ENCODE measurements at regions not wholly inside any gene's neighbourhood (a gene's known extent, or its start where the extent isn't known, plus 50 kb on each side); places are given as distances from the start of the nearest gene placed in this dataset.

GRCh38 chr5:2998106-2998505, 246.6 kb upstream of the IRX2 start:
- H3K4me3 ChIP-seq (ENCODE audit: low read depth, low read length) = no peak overlapping the region
- POLR2A ChIA-PET = no interaction called here
- no peaks in the 10 kb centered on the region for H3K27me3 ChIP-seq (ENCODE audit: control insufficient read depth, insufficient read depth, low read length)
- no peak for DNase-seq (ENCODE audit: low read depth)
- no peaks in the 10 kb centered on the region for H3K36me3 ChIP-seq (ENCODE audit: control insufficient read depth, insufficient read depth, low read length)
- CTCF ChIA-PET = no interaction called here
- no peak for TF ChIP-seq CTCF (IDR thresholded peaks at IDR 0.05; ENCODE audit: insufficient read depth, low read depth, low read length)

GRCh38 chr5:2997179-2997578, 245.7 kb upstream of the IRX2 start:
- ChIA-PET POLR2A (no interaction called here), CTCF (no interaction called here)
- no peak overlapping the region for H3K4me3 ChIP-seq (ENCODE audit: low read depth, low read length)

GRCh38 chr5:2996687-2997086, 245.2 kb upstream of the IRX2 start:
- CTCF ChIA-PET = no interaction called here
- POLR2A ChIA-PET = no interaction called here
- H3K4me3 ChIP-seq (ENCODE audit: low read depth, low read length) = no peak overlapping the region
- H3K36me3 ChIP-seq (ENCODE audit: control insufficient read depth, insufficient read depth, low read length) = no peaks in the 10 kb centered on the region
- DNase-seq (ENCODE audit: low read depth) = no peak
- no peak for TF ChIP-seq CTCF (IDR thresholded peaks at IDR 0.05; ENCODE audit: insufficient read depth, low read depth, low read length)
- no peaks in the 10 kb centered on the region for H3K27me3 ChIP-seq (ENCODE audit: control insufficient read depth, insufficient read depth, low read length)

More at GRCh38 chr5:2997179-2997578, 245.7 kb upstream of the IRX2 start:
- no peaks in the 10 kb centered on the region for H3K27me3 ChIP-seq (ENCODE audit: control insufficient read depth, insufficient read depth, low read length)
- TF ChIP-seq CTCF (IDR thresholded peaks at IDR 0.05; ENCODE audit: insufficient read depth, low read depth, low read length) = no peak
- no peaks in the 10 kb centered on the region for H3K36me3 ChIP-seq (ENCODE audit: control insufficient read depth, insufficient read depth, low read length)
- DNase-seq (ENCODE audit: low read depth) = no peak

GRCh38 chr5:2996248-2996647, 244.8 kb upstream of the IRX2 start:
- ChIA-PET CTCF (no interaction called here), POLR2A (no interaction called here)
- no peak for TF ChIP-seq CTCF (IDR thresholded peaks at IDR 0.05; ENCODE audit: insufficient read depth, low read depth, low read length)
- no peak for DNase-seq (ENCODE audit: low read depth)
- Histone ChIP-seq H3K27me3 (ENCODE audit: control insufficient read depth, insufficient read depth, low read length) (no peaks in the 10 kb centered on the region), H3K36me3 (ENCODE audit: control insufficient read depth, insufficient read depth, low read length) (no peaks in the 10 kb centered on the region), H3K4me3 (ENCODE audit: low read depth, low read length) (no peak overlapping the region)

- ChIA-PET CTCF (no interaction called here), POLR2A (no interaction called here)
- Histone ChIP-seq H3K4me3 (ENCODE audit: low read depth, low read length) (no peak overlapping the region), H3K36me3 (ENCODE audit: control insufficient read depth, insufficient read depth, low read length) (no peaks in the 10 kb centered on the region), H3K27me3 (ENCODE audit: control insufficient read depth, insufficient read depth, low read length) (no peaks in the 10 kb centered on the region)
- DNase-seq (ENCODE audit: low read depth) = no peak
- no peak for TF ChIP-seq CTCF (IDR thresholded peaks at IDR 0.05; ENCODE audit: insufficient read depth, low read depth, low read length)
Measured at GRCh38 chr5:2995667-2996066, 244.2 kb upstream of the IRX2 start.
